ENCODE measurements at regions not wholly inside any gene's neighbourhood (a gene's known extent, or its start where the extent isn't known, plus 50 kb on each side); places are given as distances from the start of the nearest gene placed in this dataset.

- ATAC-seq (ENCODE audit: low read depth), result no peak
- Histone ChIP-seq H3K4ac (ENCODE audit: low read depth, low read length) (no peak overlapping the region), H3K4me1 (ENCODE audit: control insufficient read depth, insufficient read depth, low read length) (no peaks in the 10 kb centered on the region), H4K8ac (ENCODE audit: low read depth in 2 of 2, low read length in 2 of 2) (no peak overlapping the region), H3K9me3 (ENCODE audit: control insufficient read depth, insufficient read depth, low read length) (no peaks in the 10 kb centered on the region), H2AFZ (replicated peaks; ENCODE audit: low read length, poor library complexity) (no peak overlapping the region), H2BK15ac (ENCODE audit: low read depth, low read length) (no peak overlapping the region), H2BK120ac (ENCODE audit: low read depth, low read length) (no peak overlapping the region), H3K27me3 (ENCODE audit: control insufficient read depth, insufficient read depth, low read length) (no peaks in the 10 kb centered on the region), H4K20me1 (ENCODE audit: insufficient read depth, low read length) (no peaks in the 10 kb centered on the region), H3K9ac (ENCODE audit: low read depth, low read length) (no peak overlapping the region), H3K36me3 (ENCODE audit: control insufficient read depth, insufficient read depth, low read length) (no peaks in the 10 kb centered on the region), H3K18ac (ENCODE audit: low read depth, low read length) (no peak overlapping the region), H3K56ac (ENCODE audit: extremely low read depth, insufficient read depth, low read length) (no peak overlapping the region), H3K23ac (ENCODE audit: low read depth, low read length) (no peak overlapping the region), H3K14ac (replicated peaks; ENCODE audit: low read depth, low read length) (no peak overlapping the region), H2BK5ac (ENCODE audit: low read depth, low read length, poor library complexity, severe bottlenecking) (no peak overlapping the region), H2AK5ac (ENCODE audit: low read depth, low read length) (no peak overlapping the region), H3K4me3 (ENCODE audit: insufficient read depth, low read depth, low read length) (no peak overlapping the region), H3K27ac (ENCODE audit: insufficient read depth, low read length) (no peak overlapping the region), H3K4me2 (ENCODE audit: low read depth, low read length) (no peak overlapping the region), H3K79me1 (ENCODE audit: low read depth in 1 of 2, low read length in 2 of 2) (no peaks in the 10 kb centered on the region), H4K91ac (ENCODE audit: insufficient read depth, low read depth, low read length) (no peak overlapping the region), H3K9me1 (ENCODE audit: insufficient read depth, low read length) (no peaks in the 10 kb centered on the region), H2BK20ac (ENCODE audit: low read depth, low read length) (no peak overlapping the region), H2AK9ac (replicated peaks; ENCODE audit: low read depth, low read length, poor library complexity) (no peak overlapping the region), H4K5ac (ENCODE audit: low read depth, low read length) (no peak overlapping the region)
- in situ Hi-C loops (cut with MboI; ENCODE audit: low sequenced_read_pairs) (no loop called here), intact Hi-C loops (cut with micrococcal nuclease) (no loop called here), dilution Hi-C loops (cut with HindIII; ENCODE audit: low sequenced_read_pairs, unreplicated experiment) (no loop called here)
- TF ChIP-seq RFX5 (IDR thresholded peaks at IDR 0.05; ENCODE audit: low read depth, low read length), result no peak
- TF ChIP-seq USF2 (IDR thresholded peaks at IDR 0.05; ENCODE audit: low read depth, low read length), result no peak
- no peak for TF ChIP-seq CEBPB (IDR thresholded peaks at IDR 0.05; ENCODE audit: low read depth, low read length)
- no peak for TF ChIP-seq MXI1 (IDR thresholded peaks at IDR 0.05; ENCODE audit: borderline replicate concordance, low read depth, low read length)
- no peak for TF ChIP-seq NFE2L2 (IDR thresholded peaks at IDR 0.05; ENCODE audit: low read depth, low read length)
- no peak for TF ChIP-seq POLR2A (IDR thresholded peaks at IDR 0.05; ENCODE audit: low read depth, low read length)
- no peak for TF ChIP-seq ELK1 (IDR thresholded peaks at IDR 0.05; ENCODE audit: borderline replicate concordance, low read depth, low read length)
- no peak for TF ChIP-seq MAZ (IDR thresholded peaks at IDR 0.05; ENCODE audit: borderline replicate concordance, low read depth, low read length)
- no peak for TF ChIP-seq CHD1 (IDR thresholded peaks at IDR 0.05; ENCODE audit: low read depth, low read length)
- TF ChIP-seq FOS (IDR thresholded peaks at IDR 0.05; ENCODE audit: low read depth, low read length), result no peak
- TF ChIP-seq SMC3 (IDR thresholded peaks at IDR 0.05; ENCODE audit: low read depth, low read length), result no peak
- TF ChIP-seq MAFK (IDR thresholded peaks at IDR 0.05; ENCODE audit: low read depth, low read length), result no peak
- no peak for TF ChIP-seq RAD21 (IDR thresholded peaks at IDR 0.05; ENCODE audit: low read length)
- no peak for TF ChIP-seq CTCF (conservative IDR thresholded peaks at IDR 0.05; ENCODE audit: low read depth, low read length)
- POLR2A ChIA-PET (ENCODE audit: unreplicated experiment), result no interaction called here
- no CpG with 5 or more reads among the region's 1 CpG for WGBS, 2 experiments (ENCODE audit: extremely low coverage in 2 of 2, insufficient read length in 1 of 2)
- no peak for DNase-seq
- CTCF ChIA-PET, result interaction anchor here (0.9 to 1.2 kb wide), 4 partner anchors 15 to 193 kb away, joined by 3 to 11 read pairs (median 4); no protein-coding TSS in a partner anchor
- BruUV-seq (replicated peaks), result no TSS peak
These were observed 100.7 kb upstream of the LMCD1 start for GRCh38 chr3:8400911-8401310.

All from IMR-90 (cell line).